ENCODE measurements at regions not wholly inside any gene's neighbourhood (a gene's known extent, or its start where the extent isn't known, plus 50 kb on each side); places are given as distances from the start of the nearest gene placed in this dataset.

DNA sequence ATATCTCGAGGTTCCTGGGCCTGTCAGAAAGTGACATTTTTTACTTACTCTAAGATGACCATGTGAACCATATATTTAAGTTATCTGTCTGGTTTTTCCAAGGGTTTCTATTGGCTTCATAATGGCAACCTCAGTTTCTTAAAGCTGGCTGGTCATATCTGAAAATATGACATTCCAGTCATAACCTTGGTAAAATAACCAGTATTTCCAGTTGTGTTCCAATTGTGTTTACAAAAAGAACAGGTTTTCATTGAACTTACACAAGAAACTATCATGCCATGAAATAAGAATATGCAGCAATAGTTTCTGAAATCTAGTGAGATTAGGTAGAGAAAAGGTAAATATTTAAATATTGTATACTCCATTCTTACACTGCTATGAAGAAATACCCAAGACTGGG is 61.7 kb upstream of the HMGN3 start:
- DNase-seq, result no peak
